HepG2 (cell line): ENCODE measurements at regions not wholly inside any gene's neighbourhood (a gene's known extent, or its start where the extent isn't known, plus 50 kb on each side); places are given as distances from the start of the nearest gene placed in this dataset.

Source experiments
- ATAC-seq: fragments of 200-7000 bp; cut with Tn5 transposase; 3 replicates; pipeline ENCODE4 v1.9.1; 2020; ENCODE audit warnings: mild to moderate bottlenecking, moderate library complexity
- BruUV-seq: library from RNA; stranded (reverse); fragments of 400-500 nt; replicated peaks from 2 replicates; lab custom pipeline; 2021; lab: Mats Ljungman, UMichigan
- CTCF ChIA-PET: fragments of 300-600 bp; formaldehyde crosslinking; extraction: SDS; loops from one replicate; lab custom pipeline; 2021; ENCODE audit warnings: low total read pairs, inconsistent platforms, low intra/inter-chr PET ratio; lab: Yijun Ruan, JAX
- POLR2A ChIA-PET: fragments of 350-600 bp; sonication (Branson Sonifier 250); formaldehyde crosslinking; loops from one replicate; lab custom pipeline; 2020; ENCODE audit warnings: antibody characterized with exemption, inconsistent platforms; lab: Yijun Ruan, JAX
- DNase-seq: peaks from one replicate; pipeline ENCODE4 v3.0.0-alpha.2; 2015; ENCODE audit warnings: low spot score
- FAIRE-seq: peaks from 3 replicates; lab custom pipeline; 2011; peaks lifted over from hg19 to GRCh38; lab: Jason Lieb, UNC
- H2AFZ ChIP-seq: one replicate; pipeline ENCODE4 v1.6.1; 2011; ENCODE audit warnings: low read length, inconsistent platforms
- H3K27ac ChIP-seq: fragments of 300-600 bp; 3 replicates; pipeline ENCODE4 v1.8.0; 2011; ENCODE audit warnings: mixed run types, mild to moderate bottlenecking, mixed read lengths, low read length, inconsistent platforms; ENCODE audit not compliant: insufficient read depth; ENCODE audit errors: extremely low read length
- H3K27me3 ChIP-seq, 2 experiments: fragments of 200-600 bp in 1 of 2; 2 replicates in 1 of 2; 3 replicates in 1 of 2; pipeline versions ENCODE4 v1.6.0 to v1.8.0; 2011; ENCODE audit warnings: low read length in 2 of 2, mild to moderate bottlenecking in 2 of 2, moderate library complexity in 2 of 2, inconsistent platforms in 1 of 2; ENCODE audit not compliant: insufficient read depth in 2 of 2, control insufficient read depth in 1 of 2
- H3K36me3 ChIP-seq, 2 experiments: fragments of 200-600 bp in 1 of 2; replicated peaks in 1 of 2; 2 replicates in 1 of 2; 3 replicates in 1 of 2; pipeline versions ENCODE4 v1.5.1 to v1.8.0; 2011; ENCODE audit warnings: low read length in 2 of 2, inconsistent platforms in 1 of 2; ENCODE audit not compliant: insufficient read depth in 2 of 2, control insufficient read depth in 1 of 2
- H3K4me1 ChIP-seq: 2 replicates; pipeline ENCODE4 v1.5.1; 2012; ENCODE audit warnings: low read length, inconsistent platforms; ENCODE audit not compliant: insufficient read depth
- H3K4me2 ChIP-seq: 2 replicates; pipeline ENCODE4 v1.6.0; 2011; ENCODE audit warnings: low read depth, low read length, inconsistent platforms
- H3K4me3 ChIP-seq, 3 experiments: fragments of 200-600 bp in 1 of 3; sonication (generic), shearing (Covaris generic) in 1 of 3; replicated peaks in 1 of 3; 2 replicates each; pipeline ENCODE4 v1.5.1; 2011 to 2016; ENCODE audit warnings: low read length in 3 of 3, inconsistent platforms in 2 of 3, low read depth in 2 of 3, mild to moderate bottlenecking in 2 of 3, control low read depth in 1 of 3, mixed read lengths in 1 of 3; ENCODE audit not compliant: insufficient read depth in 1 of 3
- H3K79me2 ChIP-seq: one replicate; pipeline ENCODE4 v1.6.1; 2011; ENCODE audit warnings: low read length, inconsistent platforms; ENCODE audit not compliant: insufficient read depth
- H3K9ac ChIP-seq: 2 replicates; pipeline ENCODE4 v1.6.0; 2011; ENCODE audit warnings: mild to moderate bottlenecking, low read depth, low read length, inconsistent platforms; ENCODE audit not compliant: insufficient read depth
- H3K9me3 ChIP-seq: 2 replicates; pipeline ENCODE4 v1.5.1; 2012; ENCODE audit warnings: mild to moderate bottlenecking, low read length
- H4K20me1 ChIP-seq: 2 replicates; pipeline ENCODE4 v1.6.0; 2011; ENCODE audit warnings: inconsistent platforms, mild to moderate bottlenecking, low read length, moderate library complexity; ENCODE audit not compliant: insufficient read depth
- ADNP ChIP-seq: sonication (generic); formaldehyde crosslinking; IDR thresholded peaks from 2 replicates; pipeline ENCODE4 v1.4.0; 2020; ENCODE audit warnings: missing genetic modification reagents
- KLF13 ChIP-seq: sonication (generic); formaldehyde crosslinking; IDR thresholded peaks from 2 replicates; pipeline ENCODE4 v1.4.0; 2020; ENCODE audit warnings: mild to moderate bottlenecking, missing genetic modification reagents
- PHF8 ChIP-seq: sonication (generic); formaldehyde crosslinking; IDR thresholded peaks from 2 replicates; pipeline ENCODE4 v1.5.0; 2020; ENCODE audit warnings: missing genetic modification reagents
- THYN1 ChIP-seq: sonication (generic); formaldehyde crosslinking; IDR thresholded peaks from 2 replicates; pipeline ENCODE4 v1.8.1; 2023; ENCODE audit warnings: low read depth, mild to moderate bottlenecking, moderate library complexity, missing genetic modification reagents, borderline replicate concordance
- TP53 ChIP-seq: sonication (generic); formaldehyde crosslinking; conservative IDR thresholded peaks from 2 replicates; pipeline ENCODE4 v1.4.0; 2020; ENCODE audit warnings: missing genetic modification reagents
- ZMYM2 ChIP-seq: sonication (generic); formaldehyde crosslinking; IDR thresholded peaks from 2 replicates; pipeline ENCODE4 v1.8.0; 2022; ENCODE audit warnings: mild to moderate bottlenecking, missing genetic modification reagents
- ZNF253 ChIP-seq: sonication (generic); formaldehyde crosslinking; IDR thresholded peaks from 2 replicates; pipeline ENCODE4 v1.8.0; 2022; ENCODE audit warnings: mild to moderate bottlenecking, missing genetic modification reagents, borderline replicate concordance
- ZNF644 ChIP-seq: IDR thresholded peaks from 2 replicates; pipeline ENCODE4 v1.6.1; 2016; ENCODE audit warnings: low read depth
- WGBS: methylation state at CpG from one replicate; pipeline ENCODE4 v1.1.6; 2017; ENCODE audit warnings: low lambda C conversion rate; 5-methylcytosine and 5-hydroxymethylcytosine counted together
- in situ Hi-C: cut with HindIII; loops from 2 replicates; pipeline ENCODE4 v1.10.0; 2017; ENCODE audit warnings: low pct_unique_long_range_greater_than_20kb; ENCODE audit not compliant: extremely low pct_ligation_motif_present
- intact Hi-C: fragments of 100-400 bp; cut with micrococcal nuclease; formaldehyde crosslinking; loops from one replicate; pipeline ENCODE4 v1.10.0; 2022; ENCODE audit not compliant: unreplicated experiment
- TF ChIP-seq, protein P1 (sequence below): sonication (generic); formaldehyde crosslinking; IDR thresholded peaks from 2 replicates; pipeline ENCODE4 v1.8.0; 2022; ENCODE audit warnings: mild to moderate bottlenecking, missing genetic modification reagents, borderline replicate concordance
- TF ChIP-seq, protein P2 (sequence below): sonication (generic); formaldehyde crosslinking; IDR thresholded peaks from 2 replicates; pipeline ENCODE4 v1.5.0; 2020; ENCODE audit warnings: mild to moderate bottlenecking, low read depth, missing genetic modification reagents, borderline replicate concordance
- TF ChIP-seq, protein P3 (sequence below): sonication (generic); formaldehyde crosslinking; IDR thresholded peaks from 2 replicates; pipeline ENCODE4 v1.4.0; 2020; ENCODE audit warnings: missing genetic modification reagents
- TF ChIP-seq, protein P4 (sequence below): fragments of 450-650 bp; IDR thresholded peaks from 2 replicates; pipeline ENCODE4 v1.6.1; 2016

DNA sequence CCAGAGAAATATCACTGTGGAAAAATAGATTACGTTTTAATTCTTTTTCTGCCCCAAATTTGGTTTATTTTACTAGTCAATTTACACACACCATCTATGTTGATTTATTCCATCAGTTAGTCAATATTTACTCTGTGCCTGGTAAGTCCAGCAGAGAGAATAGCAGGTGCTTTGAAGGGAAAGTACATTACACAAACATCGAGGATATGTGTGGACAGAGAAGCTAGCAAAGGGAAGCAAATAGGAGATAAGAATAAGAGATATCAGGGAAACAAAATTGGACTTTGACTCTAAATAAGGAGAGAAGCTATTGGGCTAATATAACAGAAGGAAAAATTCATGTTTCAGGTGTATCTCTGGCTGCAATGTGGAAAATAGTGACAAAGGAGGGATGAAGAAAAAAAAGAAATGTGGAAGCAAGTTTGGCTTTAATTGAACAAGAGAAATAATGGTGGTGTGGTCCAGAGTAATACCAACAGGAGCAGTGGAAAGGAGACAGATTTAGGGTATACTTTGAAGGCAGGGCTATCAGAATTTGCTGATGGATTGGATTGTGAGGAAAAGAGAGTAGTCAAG is 587.7 kb upstream of the CDH6 start (continued):
- TF ChIP-seq ADNP (CRISPR knock-in tag) (no peak), PHF8 (CRISPR knock-in tag) (peak; percentile 23; the same call in 1 of the 2 replicates), TP53 (CRISPR knock-in tag) (no peak)
- TF ChIP-seq, protein P1, sequence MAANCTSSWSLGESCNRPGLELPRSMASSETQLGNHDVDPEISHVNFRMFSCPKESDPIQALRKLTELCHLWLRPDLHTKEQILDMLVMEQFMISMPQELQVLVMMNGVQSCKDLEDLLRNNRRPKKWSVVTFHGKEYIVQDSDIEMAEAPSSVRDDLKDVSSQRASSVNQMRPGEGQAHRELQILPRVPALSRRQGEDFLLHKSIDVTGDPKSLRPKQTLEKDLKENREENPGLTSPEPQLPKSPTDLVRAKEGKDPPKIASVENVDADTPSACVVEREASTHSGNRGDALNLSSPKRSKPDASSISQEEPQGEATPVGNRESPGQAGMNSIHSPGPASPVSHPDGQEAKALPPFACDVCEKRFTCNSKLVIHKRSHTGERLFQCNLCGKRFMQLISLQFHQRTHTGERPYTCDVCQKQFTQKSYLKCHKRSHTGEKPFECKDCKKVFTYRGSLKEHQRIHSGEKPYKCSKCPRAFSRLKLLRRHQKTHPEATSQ, result peak; percentile 86; the same call in 1 of the 2 replicates
- TF ChIP-seq, protein P2, sequence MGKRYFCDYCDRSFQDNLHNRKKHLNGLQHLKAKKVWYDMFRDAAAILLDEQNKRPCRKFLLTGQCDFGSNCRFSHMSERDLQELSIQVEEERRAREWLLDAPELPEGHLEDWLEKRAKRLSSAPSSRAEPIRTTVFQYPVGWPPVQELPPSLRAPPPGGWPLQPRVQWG (CRISPR knock-in tag), result no peak
- TF ChIP-seq, protein P3, sequence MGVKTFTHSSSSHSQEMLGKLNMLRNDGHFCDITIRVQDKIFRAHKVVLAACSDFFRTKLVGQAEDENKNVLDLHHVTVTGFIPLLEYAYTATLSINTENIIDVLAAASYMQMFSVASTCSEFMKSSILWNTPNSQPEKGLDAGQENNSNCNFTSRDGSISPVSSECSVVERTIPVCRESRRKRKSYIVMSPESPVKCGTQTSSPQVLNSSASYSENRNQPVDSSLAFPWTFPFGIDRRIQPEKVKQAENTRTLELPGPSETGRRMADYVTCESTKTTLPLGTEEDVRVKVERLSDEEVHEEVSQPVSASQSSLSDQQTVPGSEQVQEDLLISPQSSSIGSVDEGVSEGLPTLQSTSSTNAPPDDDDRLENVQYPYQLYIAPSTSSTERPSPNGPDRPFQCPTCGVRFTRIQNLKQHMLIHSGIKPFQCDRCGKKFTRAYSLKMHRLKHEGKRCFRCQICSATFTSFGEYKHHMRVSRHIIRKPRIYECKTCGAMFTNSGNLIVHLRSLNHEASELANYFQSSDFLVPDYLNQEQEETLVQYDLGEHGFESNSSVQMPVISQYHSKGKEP (CRISPR knock-in tag), result no peak

DNA sequence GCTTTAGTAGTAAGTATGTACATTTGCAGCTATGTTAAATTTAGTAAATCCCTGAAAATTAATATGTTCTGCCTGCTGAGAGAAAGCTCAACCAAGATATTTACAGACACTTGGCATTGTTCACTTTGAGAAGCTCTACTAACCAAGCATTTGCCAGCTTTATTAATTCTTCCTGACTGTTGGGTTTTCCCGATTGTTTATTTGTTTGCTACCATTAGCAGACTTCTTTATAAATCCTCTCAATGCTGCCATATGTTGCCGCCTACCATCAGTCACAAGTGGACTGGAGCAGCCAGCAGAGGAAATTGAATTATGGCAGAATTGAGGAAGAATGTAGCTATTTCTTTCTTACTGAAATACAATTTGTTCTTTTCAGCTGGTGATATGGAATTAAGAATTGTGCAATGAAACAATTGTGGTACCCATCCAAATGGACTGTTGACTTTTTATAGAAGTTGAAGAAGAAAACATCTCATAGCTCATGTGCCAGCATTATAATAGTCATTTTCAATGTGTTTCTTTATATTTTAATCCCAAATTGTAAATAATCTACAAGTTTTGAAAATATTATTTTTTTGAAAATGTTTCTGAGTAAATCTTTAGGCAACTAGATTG is 588.7 kb upstream of the CDH6 start:
- 98% methylated on average over 2 of the region's 2 CpGs for WGBS
- BruUV-seq, result no TSS peak
- no peaks in the 10 kb centered on the region for H3K27me3 ChIP-seq
- CTCF ChIA-PET, result no interaction called here
- in situ Hi-C loops, result loop anchor here (10.0 kb wide), 1 partner anchor 100 kb away; no protein-coding TSS in a partner anchor
- TF ChIP-seq THYN1 (CRISPR knock-in tag) (0 out of 2 replicates have a peak, but pooled peaks have one; percentile 44), ZNF253 (CRISPR knock-in tag) (no peak), ZNF644 (CRISPR knock-in tag) (0 out of 2 replicates have a peak, but pooled peaks have one; percentile 8), ZMYM2 (CRISPR knock-in tag) (no peak), KLF13 (no peak)
- TF ChIP-seq, protein P4, sequence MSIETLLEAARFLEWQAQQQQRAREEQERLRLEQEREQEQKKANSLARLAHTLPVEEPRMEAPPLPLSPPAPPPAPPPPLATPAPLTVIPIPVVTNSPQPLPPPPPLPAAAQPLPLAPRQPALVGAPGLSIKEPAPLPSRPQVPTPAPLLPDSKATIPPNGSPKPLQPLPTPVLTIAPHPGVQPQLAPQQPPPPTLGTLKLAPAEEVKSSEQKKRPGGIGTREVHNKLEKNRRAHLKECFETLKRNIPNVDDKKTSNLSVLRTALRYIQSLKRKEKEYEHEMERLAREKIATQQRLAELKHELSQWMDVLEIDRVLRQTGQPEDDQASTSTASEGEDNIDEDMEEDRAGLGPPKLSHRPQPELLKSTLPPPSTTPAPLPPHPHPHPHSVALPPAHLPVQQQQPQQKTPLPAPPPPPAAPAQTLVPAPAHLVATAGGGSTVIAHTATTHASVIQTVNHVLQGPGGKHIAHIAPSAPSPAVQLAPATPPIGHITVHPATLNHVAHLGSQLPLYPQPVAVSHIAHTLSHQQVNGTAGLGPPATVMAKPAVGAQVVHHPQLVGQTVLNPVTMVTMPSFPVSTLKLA, result no peak
- TF ChIP-seq, all 625 proteins: peak for 2
- no peaks in the 10 kb centered on the region for H3K79me2 ChIP-seq
- H3K4me2 ChIP-seq, result no peak overlapping the region
- intact Hi-C loops, result loop anchor here (1.0 kb wide), 2 partner anchors 29 to 99 kb away; no protein-coding TSS in a partner anchor
- FAIRE-seq (no peak), DNase-seq (no peak), ATAC-seq (no peak)
- H2AFZ ChIP-seq, result no peak overlapping the region
- no peaks in the 10 kb centered on the region for H3K36me3 ChIP-seq
- POLR2A ChIA-PET, result interaction anchor here (1.6 kb wide), 1 partner anchor 106 kb away, joined by 9 read pairs; no protein-coding TSS in a partner anchor
- no peak overlapping the region for H3K27ac ChIP-seq
- peaks cover 72% of the 10 kb centered on the region for H3K4me1 ChIP-seq
- H4K20me1 ChIP-seq, result no peaks in the 10 kb centered on the region
- H3K9me3 ChIP-seq, result no peaks in the 10 kb centered on the region
- H3K4me3 ChIP-seq, result no peak overlapping the region
- H3K9ac ChIP-seq, result no peak overlapping the region
